Activated CD4-positive, alpha-beta T cell treated with anti-CD3 and anti-CD28 coated beads, Interleukin-2, Interleukin-6, amounts not matched to agents 100 ng/mL and 50 ng/mL, durations not matched to agents 16 hours and 8 hours (primary cell): ENCODE measurements at regions not wholly inside any gene's neighbourhood (a gene's known extent, or its start where the extent isn't known, plus 50 kb on each side); places are given as distances from the start of the nearest gene placed in this dataset.

Experiments
- DNase-seq: peaks from one replicate; pipeline ENCODE4 v3.0.0-alpha.2; 2020

DNA sequence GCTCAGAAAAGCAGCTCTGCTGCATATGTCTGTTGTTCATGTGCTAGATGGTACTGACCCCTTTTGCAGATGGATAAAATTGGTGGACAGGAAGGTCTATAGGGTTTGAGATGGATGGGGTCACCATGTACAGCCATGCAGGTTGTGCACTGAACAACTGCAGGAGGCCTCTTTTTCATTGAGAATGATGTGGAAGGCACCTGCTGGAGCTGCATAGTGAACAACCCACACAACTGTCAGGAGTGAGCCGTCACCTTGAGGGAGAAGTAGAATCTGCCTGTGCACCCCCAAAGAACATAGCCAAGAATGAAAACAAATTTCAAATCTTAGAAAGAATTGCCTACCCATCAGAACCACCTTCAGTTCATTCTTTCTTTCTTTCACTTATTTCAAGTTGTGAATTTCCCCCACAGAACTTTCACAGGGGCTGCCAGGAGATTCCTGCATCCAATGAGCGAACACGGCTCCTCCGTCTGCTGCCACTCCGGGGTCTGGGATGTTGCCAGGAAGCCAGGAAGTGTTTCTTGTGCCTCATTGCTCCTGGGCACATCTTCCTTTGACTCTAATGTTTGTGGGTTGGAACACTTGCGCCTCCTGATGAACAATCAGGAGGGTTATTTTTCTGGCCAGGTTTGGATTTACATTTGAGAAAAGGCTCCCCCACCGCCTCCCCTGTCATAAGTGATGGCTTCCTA, 53.7 kb upstream of the DOCK1 start:
- no peak for DNase-seq

DNA sequence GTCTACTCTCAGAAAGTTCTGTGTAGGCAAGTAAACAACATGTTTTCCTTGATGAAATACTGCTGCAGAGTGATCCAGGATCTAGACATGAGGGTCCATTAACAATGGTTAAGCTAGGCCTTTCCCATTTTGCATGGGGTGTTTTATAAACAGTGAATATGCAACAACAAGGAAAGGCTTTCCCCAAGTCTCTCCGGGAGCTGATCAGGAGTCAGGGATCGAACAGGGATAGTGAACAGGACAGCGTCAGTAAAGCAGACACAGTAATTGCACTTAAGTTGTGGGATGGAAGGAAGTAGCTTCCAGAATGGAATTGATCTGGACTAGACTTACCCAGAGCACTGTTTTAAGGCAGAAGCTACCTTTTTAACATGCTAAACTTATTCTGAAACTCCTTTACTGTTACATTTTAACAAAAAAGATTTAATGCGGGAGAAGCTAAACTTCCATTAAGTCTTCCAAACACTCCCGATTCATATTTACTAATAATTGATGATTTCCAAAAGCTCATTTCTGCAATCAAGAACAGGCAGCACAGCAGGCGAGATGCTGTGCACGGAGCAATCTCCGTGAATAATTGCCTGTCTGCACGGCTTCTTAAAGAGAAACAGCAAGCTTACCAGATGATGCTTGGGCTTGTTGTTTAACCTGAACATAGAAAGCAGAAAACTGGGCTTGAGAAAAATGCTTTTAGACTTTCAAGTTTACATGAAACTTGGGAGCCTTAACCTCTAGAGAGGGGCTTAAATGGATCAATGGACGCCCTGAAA, 50.3 kb upstream of the DOCK1 start:
- no peak for DNase-seq
